NT2/D1 (cell line): ENCODE measurements at regions not wholly inside any gene's neighbourhood (a gene's known extent, or its start where the extent isn't known, plus 50 kb on each side); places are given as distances from the start of the nearest gene placed in this dataset.

Experiments used
- SUZ12 ChIP-seq: IDR thresholded peaks from 2 replicates; pipeline ENCODE4 v1.6.1; 2011; ENCODE audit not compliant: insufficient read length, insufficient read depth; ENCODE audit errors: extremely low read depth
- YY1 ChIP-seq: IDR thresholded peaks from 2 replicates; pipeline ENCODE4 v1.6.1; 2011; ENCODE audit not compliant: insufficient read length, insufficient read depth
- ZNF274 ChIP-seq: IDR thresholded peaks from 2 replicates; pipeline ENCODE4 v1.6.1; 2011; ENCODE audit warnings: mild to moderate bottlenecking, low read depth, low read length

DNA sequence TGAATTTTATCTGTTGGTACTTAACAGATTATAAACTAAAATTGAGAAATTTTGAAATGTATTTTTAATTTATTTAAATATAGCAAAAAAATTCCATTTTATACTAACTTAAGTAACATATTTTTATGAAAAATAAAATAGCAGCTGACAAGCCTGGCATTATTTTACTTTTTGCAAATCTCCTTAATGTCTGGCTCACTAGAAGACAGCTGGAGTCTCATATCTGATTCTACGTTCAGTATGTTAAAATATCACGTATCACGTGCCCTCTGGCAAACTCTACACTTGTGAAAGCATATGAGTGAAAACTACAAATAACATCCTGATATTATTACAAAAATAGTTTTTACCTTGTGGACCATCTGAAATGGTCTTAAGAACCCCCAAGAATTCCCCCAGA, 513.2 kb upstream of the NBEA start:
- TF ChIP-seq ZNF274 = no peak
- TF ChIP-seq YY1 = no peak
- no peak for TF ChIP-seq SUZ12
